Prostate gland (tissue), 2 donors: ENCODE measurements at regions not wholly inside any gene's neighbourhood (a gene's known extent, or its start where the extent isn't known, plus 50 kb on each side); places are given as distances from the start of the nearest gene placed in this dataset.

Experiments used
- DNase-seq: peaks from one replicate; pipeline ENCODE4 v3.0.0-alpha.2; 2019; ENCODE audit warnings: low spot score
- H3K27ac ChIP-seq, 2 donors: fragments of 200-600 bp; sonication (generic); 2 replicates each; pipeline ENCODE4 v1.5.1; 2017 to 2019
- H3K27me3 ChIP-seq: fragments of 200-600 bp; sonication (generic); replicated peaks from 2 replicates; pipeline ENCODE4 v1.5.1; 2019; ENCODE audit not compliant: insufficient read depth
- H3K36me3 ChIP-seq, 2 donors: fragments of 200-600 bp; sonication (generic); 1 replicate in 1 of 2; 2 replicates in 1 of 2; pipeline versions ENCODE4 v1.5.1 to v1.8.1; 2017 to 2019
- H3K4me1 ChIP-seq: fragments of 200-600 bp; sonication (generic); replicated peaks from 2 replicates; pipeline ENCODE4 v1.5.1; 2019
- H3K4me3 ChIP-seq, 2 donors: fragments of 200-600 bp; sonication (generic); 2 replicates each; pipeline ENCODE4 v1.5.1; 2017 to 2019
- H3K9me3 ChIP-seq: fragments of 200-600 bp; sonication (generic); 2 replicates; pipeline ENCODE4 v1.5.1; 2017
- CTCF ChIP-seq, 4 experiments: fragments of 200-600 bp in 2 of 4; fragments of 450-650 bp in 2 of 4; sonication (generic) in 2 of 4; IDR thresholded peaks; 1 replicate in 3 of 4; 2 replicates in 1 of 4; pipeline ENCODE4 v1.5.1; 2016 to 2019; ENCODE audit warnings: antibody characterized with exemption in 4 of 4, mild to moderate bottlenecking in 2 of 4, moderate library complexity in 2 of 4
- POLR2A ChIP-seq: fragments of 450-650 bp; IDR thresholded peaks from one replicate; pipeline ENCODE4 v1.6.1; 2016; ENCODE audit warnings: antibody characterized with exemption, mild to moderate bottlenecking
- POLR2AphosphoS5 ChIP-seq: sonication (generic); formaldehyde crosslinking; IDR thresholded peaks from one replicate; pipeline ENCODE4 v1.6.1; 2017; ENCODE audit warnings: antibody characterized with exemption
- WGBS: methylation state at CpG from one replicate; pipeline ENCODE4 v1.1.5; 2018; 5-methylcytosine and 5-hydroxymethylcytosine counted together
- intact Hi-C: fragments of 100-400 bp; cut with DNase I; formaldehyde crosslinking; loops from one replicate; pipeline ENCODE4 v1.14.2; 2022

DNA sequence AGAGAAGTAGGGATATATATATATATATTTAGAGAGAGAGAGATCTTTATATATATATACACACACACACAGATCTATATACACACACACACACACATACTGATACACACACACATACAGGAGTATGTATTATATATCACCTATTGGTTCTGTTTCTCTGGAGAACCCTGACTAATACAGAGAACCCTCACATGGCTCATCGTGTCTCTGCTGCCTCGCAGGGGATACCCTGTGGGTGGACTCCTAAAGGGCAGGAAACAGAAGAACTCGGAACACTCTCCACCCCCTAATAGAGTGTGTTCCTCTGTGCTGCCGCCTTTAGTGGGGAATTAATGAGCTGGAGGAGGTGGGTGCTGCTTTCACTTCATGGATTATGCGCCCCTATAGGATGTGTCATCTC is 86.6 kb downstream of the NPY start:
- Histone ChIP-seq H3K27me3 (no peaks in the 10 kb centered on the region), H3K4me1 (no peaks in the 10 kb centered on the region), H3K27ac (no peak overlapping the region), H3K9me3 (no peaks in the 10 kb centered on the region), H3K36me3 (no peaks in the 10 kb centered on the region), H3K4me3 (no peak overlapping the region)
- DNase-seq: no peak
- 75% methylated on average over 5 of the region's 5 CpGs for WGBS
- TF ChIP-seq POLR2AphosphoS5: no peak
- TF ChIP-seq CTCF (IDR thresholded peaks at IDR 0.05): no peak
- no peak for TF ChIP-seq POLR2A
- intact Hi-C loops: no loop called here

- H3K27me3 ChIP-seq: no peaks in the 10 kb centered on the region
- H3K9me3 ChIP-seq: no peaks in the 10 kb centered on the region
- no peak overlapping the region for H3K27ac ChIP-seq
- 84% methylated on average over 17 of the region's 17 CpGs for WGBS
- no peaks in the 10 kb centered on the region for H3K36me3 ChIP-seq
- H3K4me3 ChIP-seq: no peak overlapping the region
- no peak for TF ChIP-seq POLR2A
- no peak for TF ChIP-seq POLR2AphosphoS5
- DNase-seq: no peak
- intact Hi-C loops: no loop called here
- no peaks in the 10 kb centered on the region for H3K4me1 ChIP-seq
These were observed 89.3 kb downstream of the NPY start for GRCh38 chr7:24372961-24373955.

- DNase-seq: no peak
- WGBS: 51% methylated on average over 8 of the region's 8 CpGs
- Histone ChIP-seq H3K9me3 (no peaks in the 10 kb centered on the region), H3K4me3 (no peak overlapping the region), H3K36me3 (no peaks in the 10 kb centered on the region), H3K4me1 (no peaks in the 10 kb centered on the region), H3K27me3 (no peaks in the 10 kb centered on the region), H3K27ac (no peak overlapping the region)
- intact Hi-C loops: no loop called here
- no peak for TF ChIP-seq CTCF (IDR thresholded peaks at IDR 0.05)
- no peak for TF ChIP-seq POLR2AphosphoS5
- TF ChIP-seq POLR2A: no peak
These were observed 95.1 kb downstream of the NPY start for GRCh38 chr7:24378871-24379616.

DNA sequence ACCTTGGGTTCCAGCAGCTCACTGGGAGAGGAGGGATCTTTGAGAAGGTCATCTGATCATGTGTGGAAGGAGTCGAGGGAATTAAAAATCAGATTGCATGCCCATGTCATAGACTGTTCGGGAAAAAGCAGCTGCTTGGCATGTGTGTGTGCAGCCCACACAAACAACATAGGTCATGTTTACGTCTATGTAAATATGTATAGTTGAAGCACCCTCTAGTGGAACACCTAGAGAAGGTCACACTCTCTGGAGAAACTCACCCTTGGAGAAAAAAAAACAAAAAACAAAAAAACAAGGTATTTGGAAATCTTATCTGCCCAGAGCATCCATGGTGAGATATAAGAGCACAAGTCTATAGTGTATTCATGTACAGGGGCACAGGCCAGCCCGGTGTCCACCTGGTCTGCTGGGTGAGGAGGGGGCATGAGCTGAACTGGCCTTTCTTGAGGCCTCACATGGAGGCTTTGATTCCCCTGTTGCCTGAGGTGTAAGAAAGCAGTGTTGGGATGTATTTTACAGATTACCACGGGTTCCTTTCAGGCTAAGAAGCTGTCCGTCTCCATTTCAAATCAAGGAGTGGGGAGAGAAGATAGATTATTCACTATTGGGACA is 98.0 kb downstream of the NPY start:
- intact Hi-C loops: no loop called here
- no peaks in the 10 kb centered on the region for H3K9me3 ChIP-seq
- H3K4me3 ChIP-seq: no peak overlapping the region
- H3K27me3 ChIP-seq: no peaks in the 10 kb centered on the region
- H3K36me3 ChIP-seq: no peaks in the 10 kb centered on the region
- 44% methylated on average over 6 of the region's 6 CpGs for WGBS
- DNase-seq: no peak
- TF ChIP-seq CTCF (IDR thresholded peaks at IDR 0.05) (peak in 3 of 4 experiments; percentile 17 to 29 (median 26)), POLR2A (no peak), POLR2AphosphoS5 (no peak)
- no peaks in the 10 kb centered on the region for H3K4me1 ChIP-seq
- no peak overlapping the region for H3K27ac ChIP-seq

DNA sequence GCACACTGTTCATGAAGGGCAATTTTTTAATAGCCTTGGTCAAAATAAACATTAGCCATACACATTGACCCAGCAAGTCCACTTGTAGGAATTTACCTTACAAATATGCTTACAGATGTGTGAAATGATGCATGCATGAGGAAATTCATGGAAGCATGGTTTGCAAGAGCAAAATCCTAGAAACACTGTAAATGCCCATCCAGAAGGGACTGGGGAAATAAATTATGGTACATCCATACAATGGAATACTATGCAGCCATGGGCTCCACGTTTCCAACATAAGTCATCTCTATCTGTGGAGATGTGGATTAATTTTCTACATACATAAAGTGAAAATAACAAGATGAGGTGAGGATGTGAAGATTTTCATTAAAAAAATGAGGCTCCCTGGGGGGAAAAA is 99.1 kb downstream of the NPY start:
- WGBS: 94% methylated on average over 1 of the region's 1 CpG
- Histone ChIP-seq H3K4me1 (no peaks in the 10 kb centered on the region), H3K36me3 (no peaks in the 10 kb centered on the region), H3K27me3 (no peaks in the 10 kb centered on the region), H3K27ac (no peak overlapping the region), H3K9me3 (no peaks in the 10 kb centered on the region), H3K4me3 (no peak overlapping the region)
- intact Hi-C loops: no loop called here
- TF ChIP-seq CTCF (IDR thresholded peaks at IDR 0.05): no peak
- no peak for TF ChIP-seq POLR2A
- no peak for TF ChIP-seq POLR2AphosphoS5
- no peak for DNase-seq
